Fibroblast of lung (primary cell): ENCODE measurements at regions not wholly inside any gene's neighbourhood (a gene's known extent, or its start where the extent isn't known, plus 50 kb on each side); places are given as distances from the start of the nearest gene placed in this dataset.

Experiments used
- DNase-seq, 2 donors: peaks; one replicate each; pipeline versions ENCODE4 v3.0.0 to v3.0.0-alpha.2; 2010; ENCODE audit warnings: low read depth in 2 of 2
- H2AFZ ChIP-seq: 2 replicates; pipeline ENCODE4 v1.5.1; 2012; ENCODE audit warnings: low read length, control low read depth, inconsistent platforms
- H3K27ac ChIP-seq: 2 replicates; pipeline ENCODE4 v1.5.1; 2011; ENCODE audit warnings: low read length, control low read depth; ENCODE audit not compliant: insufficient read depth
- H3K27me3 ChIP-seq: 2 replicates; pipeline ENCODE4 v1.5.1; 2011; ENCODE audit warnings: mild to moderate bottlenecking, low read length; ENCODE audit not compliant: control insufficient read depth, insufficient read depth
- H3K36me3 ChIP-seq: 2 replicates; pipeline ENCODE4 v1.5.1; 2011; ENCODE audit warnings: low read length; ENCODE audit not compliant: control insufficient read depth, insufficient read depth
- H3K4me1 ChIP-seq: 2 replicates; pipeline ENCODE4 v1.5.1; 2011; ENCODE audit warnings: low read length; ENCODE audit not compliant: control insufficient read depth, insufficient read depth; ENCODE audit errors: extremely low read depth
- H3K4me2 ChIP-seq: 2 replicates; pipeline ENCODE4 v1.5.1; 2011; ENCODE audit warnings: low read length, control low read depth; ENCODE audit not compliant: insufficient read depth; ENCODE audit errors: extremely low read depth
- H3K4me3 ChIP-seq, 4 experiments: fragments of 200-600 bp in 1 of 4; sonication (generic) in 1 of 4; replicated peaks in 1 of 4; 2 replicates each; pipeline ENCODE4 v1.5.1; 2011 to 2016; ENCODE audit warnings: low read length in 4 of 4, low read depth in 3 of 4, mild to moderate bottlenecking in 3 of 4, control low read depth in 2 of 4, inconsistent platforms in 1 of 4, mixed read lengths in 1 of 4; ENCODE audit not compliant: insufficient read depth in 1 of 4; ENCODE audit errors: control extremely low read depth in 1 of 4
- H3K79me2 ChIP-seq: 2 replicates; pipeline ENCODE4 v1.5.1; 2012; ENCODE audit warnings: mild to moderate bottlenecking, low read length, inconsistent platforms; ENCODE audit not compliant: control insufficient read depth, insufficient read depth
- H3K9ac ChIP-seq: 2 replicates; pipeline ENCODE4 v1.5.1; 2011; ENCODE audit warnings: mild to moderate bottlenecking, low read length, control low read depth; ENCODE audit not compliant: insufficient read depth
- H3K9me3 ChIP-seq: 2 replicates; pipeline ENCODE4 v1.5.1; 2012; ENCODE audit warnings: low read depth, low read length; ENCODE audit not compliant: control insufficient read depth, insufficient read depth
- H4K20me1 ChIP-seq: 2 replicates; pipeline ENCODE4 v1.5.1; 2011; ENCODE audit warnings: low read length; ENCODE audit not compliant: control insufficient read depth, insufficient read depth; ENCODE audit errors: extremely low read depth
- EZH2 ChIP-seq: IDR thresholded peaks from 2 replicates; pipeline ENCODE4 v1.5.1; 2012; ENCODE audit warnings: low read length, control low read depth, mild to moderate bottlenecking; ENCODE audit errors: missing control alignments
- TF ChIP-seq, protein P1 (sequence below), 2 donors: IDR thresholded peaks in 1 of 2; conservative IDR thresholded peaks in 1 of 2; 1 replicate in 1 of 2; 2 replicates in 1 of 2; pipeline ENCODE4 v1.5.1; 2011 to 2012; ENCODE audit warnings: low read length in 2 of 2, control low read depth in 1 of 2, inconsistent platforms in 1 of 2, low read depth in 1 of 2, mild to moderate bottlenecking in 1 of 2

DNA sequence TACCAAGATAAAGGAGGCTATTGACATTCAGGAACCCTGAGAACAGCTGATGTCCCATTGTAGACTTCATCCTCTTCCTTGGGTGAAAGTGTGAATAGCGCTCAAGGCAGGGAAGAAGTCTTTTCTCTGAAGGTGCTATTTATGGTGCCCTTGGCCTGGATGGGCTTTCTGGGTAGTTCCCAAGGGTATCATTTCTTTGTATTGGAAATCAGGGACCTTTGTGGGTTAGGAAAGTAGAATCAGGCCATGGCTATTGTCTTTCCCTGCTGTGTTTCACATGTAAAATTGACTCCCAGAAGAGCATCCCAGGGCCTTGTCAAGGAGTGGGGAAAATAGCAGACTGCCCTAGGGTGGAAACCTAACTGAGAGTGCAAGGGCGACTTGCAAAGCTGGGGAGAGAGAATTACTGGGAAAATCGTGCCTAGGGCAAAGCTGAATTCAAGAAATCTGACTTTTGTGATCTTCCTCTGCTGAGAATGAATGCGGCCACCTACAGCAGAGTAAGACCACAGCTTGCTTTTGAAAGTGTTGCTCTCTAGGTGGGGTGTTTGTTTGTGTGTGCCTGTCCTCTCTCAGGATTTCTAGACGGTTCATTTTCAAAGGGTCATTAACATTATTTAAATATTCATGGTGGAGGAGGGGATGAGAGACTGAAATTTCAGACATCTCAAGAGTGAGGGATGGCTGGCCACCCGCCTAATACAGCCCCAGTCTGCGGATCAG, 160.6 kb downstream of the C9orf152 start:
- Histone ChIP-seq H3K27ac (peak overlapping the region; percentile 30), H3K79me2 (peaks cover 44% of the 10 kb centered on the region), H3K36me3 (no peaks in the 10 kb centered on the region)

DNA sequence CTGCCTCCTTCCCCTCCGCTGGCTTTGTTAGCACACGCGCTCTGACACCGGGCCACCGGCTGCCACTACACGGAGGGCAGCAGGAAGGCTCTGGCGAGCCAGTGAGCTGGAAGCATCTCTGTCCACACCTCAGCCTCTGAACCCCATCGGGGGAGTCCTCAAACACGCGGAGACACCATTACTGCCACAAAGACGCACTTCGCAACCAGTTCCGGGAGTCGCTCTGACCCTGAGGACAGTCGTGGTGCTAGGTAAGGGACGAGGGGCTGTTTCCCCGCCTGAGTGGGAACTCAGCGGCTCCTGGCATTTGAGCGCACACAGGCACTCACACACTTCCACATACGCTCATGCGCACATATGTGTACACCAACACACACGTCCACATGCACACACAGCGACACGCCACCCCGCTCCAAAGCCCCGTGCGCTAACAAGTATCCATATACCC, 160.0 kb downstream of the C9orf152 start:
- H3K27ac ChIP-seq = peak overlapping the region; percentile 30

More for the DNA sequence above, 160.6 kb downstream of the C9orf152 start:
- peaks cover 2% of the 10 kb centered on the region for H4K20me1 ChIP-seq
- peaks cover 6% of the 10 kb centered on the region for H3K4me1 ChIP-seq
- TF ChIP-seq, protein P1, sequence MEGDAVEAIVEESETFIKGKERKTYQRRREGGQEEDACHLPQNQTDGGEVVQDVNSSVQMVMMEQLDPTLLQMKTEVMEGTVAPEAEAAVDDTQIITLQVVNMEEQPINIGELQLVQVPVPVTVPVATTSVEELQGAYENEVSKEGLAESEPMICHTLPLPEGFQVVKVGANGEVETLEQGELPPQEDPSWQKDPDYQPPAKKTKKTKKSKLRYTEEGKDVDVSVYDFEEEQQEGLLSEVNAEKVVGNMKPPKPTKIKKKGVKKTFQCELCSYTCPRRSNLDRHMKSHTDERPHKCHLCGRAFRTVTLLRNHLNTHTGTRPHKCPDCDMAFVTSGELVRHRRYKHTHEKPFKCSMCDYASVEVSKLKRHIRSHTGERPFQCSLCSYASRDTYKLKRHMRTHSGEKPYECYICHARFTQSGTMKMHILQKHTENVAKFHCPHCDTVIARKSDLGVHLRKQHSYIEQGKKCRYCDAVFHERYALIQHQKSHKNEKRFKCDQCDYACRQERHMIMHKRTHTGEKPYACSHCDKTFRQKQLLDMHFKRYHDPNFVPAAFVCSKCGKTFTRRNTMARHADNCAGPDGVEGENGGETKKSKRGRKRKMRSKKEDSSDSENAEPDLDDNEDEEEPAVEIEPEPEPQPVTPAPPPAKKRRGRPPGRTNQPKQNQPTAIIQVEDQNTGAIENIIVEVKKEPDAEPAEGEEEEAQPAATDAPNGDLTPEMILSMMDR (conservative IDR thresholded peaks at IDR 0.05 in 1 of 2, IDR thresholded peaks at IDR 0.05 in 1 of 2; ENCODE audit: low read depth in 1 of 2, low read length in 2 of 2) = no peak
- no peak for TF ChIP-seq EZH2
- no peak overlapping the region for H3K4me2 ChIP-seq
- H2AFZ ChIP-seq = no peak overlapping the region
- H3K9ac ChIP-seq = peak overlapping the region; percentile 13
- H3K27me3 ChIP-seq = no peaks in the 10 kb centered on the region
- no peaks in the 10 kb centered on the region for H3K9me3 ChIP-seq
- H3K4me3 ChIP-seq = peak overlapping the region in 1 of 4 experiments; percentile 57
- no peak for DNase-seq

DNA sequence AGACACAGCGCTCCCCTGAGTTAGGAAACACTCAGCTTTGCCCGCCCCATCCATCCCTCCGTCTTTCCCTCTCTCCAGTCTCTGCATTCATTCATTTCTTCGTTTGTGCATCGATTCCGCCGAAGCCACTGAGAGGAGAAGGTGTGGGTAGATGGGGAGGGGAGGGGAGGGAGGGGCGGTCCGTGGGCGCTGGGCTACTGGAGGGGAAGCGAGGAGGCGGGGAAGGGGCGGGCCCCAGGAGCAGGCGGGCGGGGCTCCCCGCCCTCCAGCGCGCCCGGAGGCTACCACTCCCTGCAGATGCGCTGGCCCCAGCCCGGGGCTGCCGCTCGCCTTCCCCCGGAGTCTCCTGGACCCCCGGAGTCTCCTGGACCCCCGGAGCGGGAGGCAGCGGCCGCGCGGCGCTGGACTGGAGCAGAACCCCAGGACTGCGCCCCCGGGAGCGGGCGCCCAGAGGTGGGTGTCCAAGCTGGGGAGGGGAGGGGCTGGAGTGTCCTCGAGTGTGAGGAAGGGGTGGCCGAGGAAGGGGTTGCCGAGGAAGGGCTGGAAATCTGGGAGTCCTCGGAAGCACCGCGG, 159.5 kb downstream of the C9orf152 start:
- no peak for TF ChIP-seq EZH2
- TF ChIP-seq, protein P1 (conservative IDR thresholded peaks at IDR 0.05 in 1 of 2, IDR thresholded peaks at IDR 0.05 in 1 of 2; ENCODE audit: low read depth in 1 of 2, low read length in 2 of 2) = no peak
- H3K36me3 ChIP-seq = no peaks in the 10 kb centered on the region
- peaks cover 2% of the 10 kb centered on the region for H4K20me1 ChIP-seq
- peak; percentile 80 to 83 for DNase-seq
- peak overlapping the region; percentile 65 for H2AFZ ChIP-seq
- H3K4me1 ChIP-seq = peaks cover 6% of the 10 kb centered on the region
- H3K27me3 ChIP-seq = no peaks in the 10 kb centered on the region
- peak overlapping the region; percentile 93 for H3K27ac ChIP-seq
- peaks cover 55% of the 10 kb centered on the region for H3K79me2 ChIP-seq
- peak overlapping the region; percentile 84 for H3K4me2 ChIP-seq
- H3K9me3 ChIP-seq = no peaks in the 10 kb centered on the region
- peak overlapping the region; percentile 95 for H3K9ac ChIP-seq
- H3K4me3 ChIP-seq = peak overlapping the region; percentile 79 to 99 (median 82)

More for the DNA sequence above, 160.0 kb downstream of the C9orf152 start:
- Histone ChIP-seq H2AFZ (peak overlapping the region; percentile 65), H3K36me3 (no peaks in the 10 kb centered on the region), H4K20me1 (peaks cover 2% of the 10 kb centered on the region), H3K9ac (peak overlapping the region; percentile 13), H3K9me3 (no peaks in the 10 kb centered on the region), H3K4me1 (peaks cover 6% of the 10 kb centered on the region), H3K4me2 (peak overlapping the region; percentile 84), H3K27me3 (no peaks in the 10 kb centered on the region), H3K4me3 (peak overlapping the region; percentile 44 to 99 (median 71)), H3K79me2 (peaks cover 50% of the 10 kb centered on the region)
- TF ChIP-seq, protein P1 (conservative IDR thresholded peaks at IDR 0.05 in 1 of 2, IDR thresholded peaks at IDR 0.05 in 1 of 2; ENCODE audit: low read depth in 1 of 2, low read length in 2 of 2) = no peak
- no peak for TF ChIP-seq EZH2
- peak in 1 of 2 donors; percentile 20 for DNase-seq
